Erythroblast (primary cell): ENCODE measurements at regions not wholly inside any gene's neighbourhood (a gene's known extent, or its start where the extent isn't known, plus 50 kb on each side); places are given as distances from the start of the nearest gene placed in this dataset.

Source experiments
- DNase-seq, 2 experiments: peaks; one replicate each; lab custom pipeline; 2025; lab: John Stamatoyannopoulos, UW
- GATA1 ChIP-seq: IDR thresholded peaks from 2 replicates; pipeline ENCODE4 v1.6.1; 2011; ENCODE audit warnings: low read depth, mild to moderate bottlenecking, control low read depth, low read length, moderate library complexity
- POLR2A ChIP-seq: IDR thresholded peaks from 2 replicates; pipeline ENCODE4 v1.6.1; 2011; ENCODE audit warnings: mild to moderate bottlenecking, low read length

- no peak for DNase-seq
- TF ChIP-seq GATA1 (no peak), POLR2A (no peak)
Measured at GRCh38 chr13:48840366-48840765, 135.3 kb upstream of the FNDC3A start.

- TF ChIP-seq POLR2A, result no peak
- no peak for TF ChIP-seq GATA1
- no peak for DNase-seq
Measured at GRCh38 chr13:48842316-48842715, 133.4 kb upstream of the FNDC3A start.

- TF ChIP-seq GATA1, result no peak
- TF ChIP-seq POLR2A, result no peak
- DNase-seq, result peak in 1 of 2 experiments; percentile 5
Measured at GRCh38 chr13:48843630-48844380, 131.9 kb upstream of the FNDC3A start.

GRCh38 chr13:48844676-48845075 lies 131.0 kb upstream of the FNDC3A start:
- DNase-seq, result no peak
- TF ChIP-seq GATA1, result no peak
- TF ChIP-seq POLR2A, result no peak

GRCh38 chr13:48849515-48849914 lies 126.2 kb upstream of the FNDC3A start:
- no peak for TF ChIP-seq POLR2A
- TF ChIP-seq GATA1, result no peak
- DNase-seq, result no peak

- TF ChIP-seq GATA1, result no peak
- TF ChIP-seq POLR2A, result no peak
- no peak for DNase-seq
Measured at GRCh38 chr13:48851707-48852106, 124.0 kb upstream of the FNDC3A start.

- DNase-seq, result peak in 1 of 2 experiments; percentile 49
- TF ChIP-seq GATA1 (no peak), POLR2A (no peak)
Measured at GRCh38 chr13:48852911-48853727, 122.6 kb upstream of the FNDC3A start.

- TF ChIP-seq GATA1 (no peak), POLR2A (no peak)
- DNase-seq, result peak in 1 of 2 experiments; percentile 3
Measured at GRCh38 chr13:48853728-48854102, 122.0 kb upstream of the FNDC3A start.

GRCh38 chr13:48857576-48857975 lies 118.1 kb upstream of the FNDC3A start:
- no peak for TF ChIP-seq GATA1
- TF ChIP-seq POLR2A, result no peak
- no peak for DNase-seq

- DNase-seq, result no peak
- TF ChIP-seq POLR2A (no peak), GATA1 (no peak)
Measured at GRCh38 chr13:48858122-48858902, 117.4 kb upstream of the FNDC3A start.

- no peak for TF ChIP-seq GATA1
- no peak for TF ChIP-seq POLR2A
- no peak for DNase-seq
Measured at GRCh38 chr13:48859272-48860105, 116.2 kb upstream of the FNDC3A start.

GRCh38 chr13:48860364-48860763 lies 115.3 kb upstream of the FNDC3A start:
- DNase-seq, result no peak
- no peak for TF ChIP-seq POLR2A
- TF ChIP-seq GATA1, result no peak

GRCh38 chr13:48862572-48862971 lies 113.1 kb upstream of the FNDC3A start:
- no peak for DNase-seq
- TF ChIP-seq GATA1, result no peak
- TF ChIP-seq POLR2A, result no peak
